Fibroblast of skin of scalp (primary cell): ENCODE measurements at regions not wholly inside any gene's neighbourhood (a gene's known extent, or its start where the extent isn't known, plus 50 kb on each side); places are given as distances from the start of the nearest gene placed in this dataset.

Experiments used
- DNase-seq: peaks from one replicate; pipeline ENCODE4 v3.0.0-alpha.2; 2013

DNA sequence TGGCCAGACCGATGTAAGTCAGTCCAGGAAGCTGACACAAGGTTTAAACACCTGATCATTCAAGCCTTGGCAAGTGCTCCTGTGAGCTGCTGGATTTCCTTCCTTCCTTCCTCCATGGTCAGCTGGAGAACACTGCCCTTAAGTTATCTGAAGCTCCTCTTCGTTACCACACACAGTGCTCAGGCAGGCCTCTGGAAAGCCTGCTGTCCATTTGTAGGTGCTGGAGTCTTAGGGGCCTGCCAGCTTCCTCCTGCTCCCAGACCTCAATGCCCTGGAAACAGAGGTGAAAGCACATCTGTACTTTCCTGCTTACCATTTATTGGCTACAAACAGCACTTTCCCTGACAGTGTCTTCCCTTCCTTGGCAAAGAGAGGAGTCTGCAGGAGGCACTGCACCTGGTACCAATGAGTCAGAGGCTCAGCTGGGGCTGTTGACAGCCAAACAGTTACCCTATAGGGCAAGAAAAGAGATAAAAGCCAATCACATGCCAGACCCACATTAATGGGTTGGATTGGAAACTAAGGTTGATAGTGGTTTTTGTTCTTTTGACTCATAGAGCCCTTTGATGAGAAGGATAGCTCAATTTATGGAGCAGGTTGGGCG lies 72.6 kb upstream of the PUM3 start:
- no peak for DNase-seq

DNA sequence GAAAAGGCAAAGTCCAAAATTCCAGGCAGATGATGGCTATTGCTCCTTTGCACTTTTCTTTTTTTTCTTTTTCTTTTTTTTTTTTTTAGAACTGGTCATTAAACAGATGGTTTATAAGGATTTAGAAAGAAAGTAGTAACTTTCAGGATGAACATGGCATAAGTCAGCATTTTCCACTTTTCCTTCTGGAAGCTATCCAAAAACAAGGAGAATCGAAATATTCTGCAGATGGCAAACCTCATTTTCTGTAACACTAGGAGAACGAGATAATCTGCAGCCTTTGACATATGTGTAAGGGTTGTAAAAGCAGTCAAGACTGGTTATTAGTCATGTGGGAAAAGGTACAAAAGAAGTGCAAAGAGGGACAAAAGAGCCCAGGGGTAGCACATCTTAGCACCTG lies 69.1 kb upstream of the PUM3 start:
- DNase-seq, result no peak

- DNase-seq, result peak; percentile 31
These were observed 63.5 kb upstream of the PUM3 start for GRCh38 chr9:2907411-2907810.

DNA sequence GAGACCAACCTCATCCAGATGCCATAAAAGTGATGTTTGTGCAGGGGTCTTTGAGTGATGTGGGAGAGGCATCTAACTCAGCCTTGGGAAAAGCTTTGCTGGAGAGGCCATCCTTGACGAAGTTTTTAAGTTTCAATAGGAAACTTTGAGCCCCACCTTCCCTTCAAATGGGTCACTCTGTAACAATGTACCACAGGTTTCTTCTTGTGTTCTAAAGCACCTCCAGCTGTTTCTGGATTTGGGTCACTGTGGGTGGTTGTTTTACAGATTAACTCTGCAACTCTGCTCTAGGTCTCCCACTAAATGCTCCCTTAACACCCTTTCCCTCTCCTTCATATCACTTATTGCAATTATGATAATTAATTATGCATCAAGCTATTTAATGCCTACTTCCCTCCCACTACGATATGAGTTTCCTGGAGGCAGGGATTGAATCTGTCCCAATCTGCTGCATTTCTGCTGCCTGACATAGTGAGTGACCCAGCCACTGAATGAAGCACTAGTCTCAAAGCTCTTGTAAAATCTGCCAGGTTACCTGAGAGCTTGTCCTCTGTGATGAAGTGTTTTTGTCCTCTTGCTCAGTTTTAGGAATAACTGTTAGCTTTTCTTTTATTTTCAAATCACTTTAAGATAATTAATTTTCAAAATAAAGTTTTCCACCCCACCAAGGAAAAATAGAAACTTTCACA lies 60.5 kb upstream of the PUM3 start:
- DNase-seq, result no peak
